ENCODE measurements at regions not wholly inside any gene's neighbourhood (a gene's known extent, or its start where the extent isn't known, plus 50 kb on each side); places are given as distances from the start of the nearest gene placed in this dataset.
"Not testable (repeated sequence)": the region's sequence is repeated elsewhere in the genome, so short reads cannot be mapped to it uniquely, and the experiment has no call there.

DNA sequence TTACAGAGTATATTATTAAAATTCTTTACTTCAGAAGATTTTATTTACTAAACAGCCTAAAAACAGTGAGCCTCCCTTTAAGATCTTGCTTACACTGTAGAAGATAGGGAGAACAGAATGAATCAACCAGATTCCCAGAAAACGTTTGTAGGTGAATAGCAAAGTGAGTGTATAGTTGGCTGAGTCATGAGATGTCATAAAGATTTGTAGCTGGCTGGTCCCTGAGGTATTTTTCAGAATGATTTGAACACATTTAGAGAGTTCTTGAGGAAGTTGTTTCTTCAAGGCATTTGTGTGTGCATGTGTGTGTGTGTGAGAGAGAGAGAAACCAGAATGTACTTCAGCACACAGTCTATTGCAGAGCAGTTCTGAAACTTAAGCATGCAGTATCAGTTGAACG, 159.4 kb upstream of the PRR16 start:
- Histone ChIP-seq H3K4me1 (ENCODE audit: control insufficient read depth, insufficient read depth, low read length, poor library complexity, severe bottlenecking) (no peaks in the 10 kb centered on the region), H3K27ac (ENCODE audit: low read depth, low read length, severe bottlenecking) (no peak overlapping the region), H3K4me3 (ENCODE audit: extremely low read depth, insufficient read depth, low read length, poor library complexity, severe bottlenecking) (no peak overlapping the region), H3K9me3 (ENCODE audit: control insufficient read depth, low read length) (no peaks in the 10 kb centered on the region), H3K36me3 (ENCODE audit: control insufficient read depth, insufficient read depth, low read length) (no peaks in the 10 kb centered on the region)
- WGBS, 2 experiments (ENCODE audit: insufficient coverage in 2 of 2): 60 to 67% methylated on average over 1 to 2 of the region's 2 CpGs

DNA sequence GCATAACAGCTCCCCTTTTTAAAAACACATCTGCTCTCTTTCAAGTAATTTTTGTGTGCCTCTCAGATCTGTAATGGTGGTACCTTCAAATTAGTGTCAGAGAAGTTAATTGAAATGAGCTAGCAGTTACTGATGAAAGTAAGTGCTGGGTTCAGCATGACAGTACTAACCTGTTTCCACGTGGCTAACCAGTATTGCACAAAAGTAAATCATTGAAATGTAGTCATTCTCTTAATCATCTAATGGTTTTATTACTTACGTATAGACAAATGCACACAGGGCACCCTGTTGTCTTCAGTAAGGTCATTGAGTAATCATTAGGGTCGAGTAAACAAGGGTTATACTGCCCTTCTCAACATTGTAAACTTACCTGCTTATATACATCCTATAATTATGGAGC, 157.8 kb upstream of the PRR16 start:
- Histone ChIP-seq H3K9me3 (ENCODE audit: control insufficient read depth, low read length) (no peaks in the 10 kb centered on the region), H3K4me1 (ENCODE audit: control insufficient read depth, insufficient read depth, low read length, poor library complexity, severe bottlenecking) (no peaks in the 10 kb centered on the region)

GRCh38 chr5:120314191-120314590, 149.9 kb upstream of the PRR16 start:
- H3K9me3 ChIP-seq (ENCODE audit: control insufficient read depth, low read length): no peaks in the 10 kb centered on the region
- no peak overlapping the region for H3K4me3 ChIP-seq (ENCODE audit: extremely low read depth, insufficient read depth, low read length, poor library complexity, severe bottlenecking)
- no peak overlapping the region for H3K27ac ChIP-seq (ENCODE audit: low read depth, low read length, severe bottlenecking)
- no peaks in the 10 kb centered on the region for H3K36me3 ChIP-seq (ENCODE audit: control insufficient read depth, insufficient read depth, low read length)
- H3K4me1 ChIP-seq (ENCODE audit: control insufficient read depth, insufficient read depth, low read length, poor library complexity, severe bottlenecking): no peaks in the 10 kb centered on the region

More for the DNA sequence above, 157.8 kb upstream of the PRR16 start:
- Histone ChIP-seq H3K27ac (ENCODE audit: low read depth, low read length, severe bottlenecking) (no peak overlapping the region), H3K4me3 (ENCODE audit: extremely low read depth, insufficient read depth, low read length, poor library complexity, severe bottlenecking) (no peak overlapping the region), H3K36me3 (ENCODE audit: control insufficient read depth, insufficient read depth, low read length) (no peaks in the 10 kb centered on the region)
- no CpG with 5 or more reads among the region's 3 CpGs for WGBS, 2 experiments (ENCODE audit: insufficient coverage in 2 of 2)

- H3K36me3 ChIP-seq (ENCODE audit: control insufficient read depth, insufficient read depth, low read length): no peaks in the 10 kb centered on the region
- H3K27ac ChIP-seq (ENCODE audit: low read depth, low read length, severe bottlenecking): no peak overlapping the region
- H3K4me1 ChIP-seq (ENCODE audit: control insufficient read depth, insufficient read depth, low read length, poor library complexity, severe bottlenecking): no peaks in the 10 kb centered on the region
- no peak overlapping the region for H3K4me3 ChIP-seq (ENCODE audit: extremely low read depth, insufficient read depth, low read length, poor library complexity, severe bottlenecking)
- H3K9me3 ChIP-seq (ENCODE audit: control insufficient read depth, low read length): no peaks in the 10 kb centered on the region
These were observed 143.5 kb upstream of the PRR16 start for GRCh38 chr5:120320626-120321025.

GRCh38 chr5:120326651-120327050, 137.4 kb upstream of the PRR16 start:
- Histone ChIP-seq H3K36me3 (ENCODE audit: control insufficient read depth, insufficient read depth, low read length) (no peaks in the 10 kb centered on the region), H3K27ac (ENCODE audit: low read depth, low read length, severe bottlenecking) (no peak overlapping the region), H3K4me3 (ENCODE audit: extremely low read depth, insufficient read depth, low read length, poor library complexity, severe bottlenecking) (no peak overlapping the region), H3K4me1 (ENCODE audit: control insufficient read depth, insufficient read depth, low read length, poor library complexity, severe bottlenecking) (no peaks in the 10 kb centered on the region), H3K9me3 (ENCODE audit: control insufficient read depth, low read length) (peaks cover 6% of the 10 kb centered on the region)

- Histone ChIP-seq H3K36me3 (ENCODE audit: control insufficient read depth, insufficient read depth, low read length) (no peaks in the 10 kb centered on the region), H3K4me3 (ENCODE audit: extremely low read depth, insufficient read depth, low read length, poor library complexity, severe bottlenecking) (no peak overlapping the region), H3K4me1 (ENCODE audit: control insufficient read depth, insufficient read depth, low read length, poor library complexity, severe bottlenecking) (no peaks in the 10 kb centered on the region), H3K9me3 (ENCODE audit: control insufficient read depth, low read length) (peaks cover 6% of the 10 kb centered on the region), H3K27ac (ENCODE audit: low read depth, low read length, severe bottlenecking) (no peak overlapping the region)
- WGBS, 2 experiments (ENCODE audit: insufficient coverage in 2 of 2): no CpG with 5 or more reads among the region's 2 CpGs
These were observed 136.9 kb upstream of the PRR16 start for GRCh38 chr5:120327180-120327579.

GRCh38 chr5:120329095-120329494, 135.0 kb upstream of the PRR16 start:
- Histone ChIP-seq H3K36me3 (ENCODE audit: control insufficient read depth, insufficient read depth, low read length) (no peaks in the 10 kb centered on the region), H3K4me1 (ENCODE audit: control insufficient read depth, insufficient read depth, low read length, poor library complexity, severe bottlenecking) (no peaks in the 10 kb centered on the region), H3K4me3 (ENCODE audit: extremely low read depth, insufficient read depth, low read length, poor library complexity, severe bottlenecking) (no peak overlapping the region), H3K27ac (ENCODE audit: low read depth, low read length, severe bottlenecking) (no peak overlapping the region), H3K9me3 (ENCODE audit: control insufficient read depth, low read length) (peaks cover 6% of the 10 kb centered on the region)
- 100% methylated on average over 1 of the region's 2 CpGs; no CpG with 5 or more reads in 1 of the 2 experiments for WGBS, 2 experiments (ENCODE audit: insufficient coverage in 2 of 2)

DNA sequence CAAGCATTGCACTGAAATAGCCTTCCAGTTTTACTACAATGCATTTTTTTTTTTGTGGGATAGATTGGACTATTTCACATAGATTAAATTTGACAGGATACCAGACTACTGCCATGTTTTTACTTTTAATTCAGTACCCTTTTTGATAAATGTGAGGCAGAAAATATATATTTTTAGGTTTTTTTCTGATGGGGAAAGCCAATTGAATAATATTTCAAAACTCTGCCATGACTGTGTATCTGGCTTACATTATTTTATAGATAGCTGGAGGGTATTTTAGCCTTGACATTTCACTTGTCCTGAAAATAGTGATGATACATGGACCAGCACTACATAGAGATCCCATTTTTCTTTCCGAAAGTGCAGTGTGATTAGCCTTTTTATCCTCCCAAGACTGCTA, 133.5 kb upstream of the PRR16 start:
- Histone ChIP-seq H3K4me3 (ENCODE audit: extremely low read depth, insufficient read depth, low read length, poor library complexity, severe bottlenecking) (no peak overlapping the region), H3K4me1 (ENCODE audit: control insufficient read depth, insufficient read depth, low read length, poor library complexity, severe bottlenecking) (no peaks in the 10 kb centered on the region), H3K9me3 (ENCODE audit: control insufficient read depth, low read length) (peaks cover 6% of the 10 kb centered on the region), H3K36me3 (ENCODE audit: control insufficient read depth, insufficient read depth, low read length) (no peaks in the 10 kb centered on the region), H3K27ac (ENCODE audit: low read depth, low read length, severe bottlenecking) (no peak overlapping the region)
- no CpG with 5 or more reads among the region's 1 CpG for WGBS, 2 experiments (ENCODE audit: insufficient coverage in 2 of 2)

DNA sequence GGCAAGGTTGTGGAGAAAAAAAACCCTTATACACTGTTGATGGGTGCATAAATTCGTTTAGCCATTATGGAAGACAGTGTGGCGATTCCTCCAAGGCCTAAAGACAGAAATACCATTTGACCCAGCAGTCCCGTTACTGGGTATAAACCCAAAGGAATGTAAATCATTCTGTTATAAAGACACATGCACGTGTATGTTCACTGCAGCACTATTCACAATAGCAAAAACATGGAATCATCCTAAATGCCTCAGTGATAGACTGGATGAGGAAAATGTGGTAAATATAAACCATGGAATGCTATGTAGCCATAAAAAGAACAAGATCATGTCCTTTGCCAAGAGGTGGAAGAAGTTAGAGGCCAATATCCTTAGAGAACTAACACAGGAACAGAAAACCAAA, 119.9 kb upstream of the PRR16 start:
- Histone ChIP-seq H3K36me3 (ENCODE audit: control insufficient read depth, insufficient read depth, low read length) (no peaks in the 10 kb centered on the region), H3K9me3 (ENCODE audit: control insufficient read depth, low read length) (no peaks in the 10 kb centered on the region), H3K27ac (ENCODE audit: low read depth, low read length, severe bottlenecking) (no peak overlapping the region), H3K4me3 (ENCODE audit: extremely low read depth, insufficient read depth, low read length, poor library complexity, severe bottlenecking) (no peak overlapping the region), H3K4me1 (ENCODE audit: control insufficient read depth, insufficient read depth, low read length, poor library complexity, severe bottlenecking) (no peaks in the 10 kb centered on the region)
- WGBS, 2 experiments (ENCODE audit: insufficient coverage in 2 of 2): 100% methylated on average over 3 of the region's 4 CpGs

- H3K4me3 ChIP-seq (ENCODE audit: extremely low read depth, insufficient read depth, low read length, poor library complexity, severe bottlenecking): no peak overlapping the region
- H3K4me1 ChIP-seq (ENCODE audit: control insufficient read depth, insufficient read depth, low read length, poor library complexity, severe bottlenecking): no peaks in the 10 kb centered on the region
- no peak overlapping the region for H3K27ac ChIP-seq (ENCODE audit: low read depth, low read length, severe bottlenecking)
- WGBS, 2 experiments (ENCODE audit: insufficient coverage in 2 of 2): 90 to 94% methylated on average over 2 to 3 of the region's 4 CpGs
- H3K9me3 ChIP-seq (ENCODE audit: control insufficient read depth, low read length): peaks cover 4% of the 10 kb centered on the region
- no peaks in the 10 kb centered on the region for H3K36me3 ChIP-seq (ENCODE audit: control insufficient read depth, insufficient read depth, low read length)
These were observed 118.2 kb upstream of the PRR16 start for GRCh38 chr5:120345947-120346346.

DNA sequence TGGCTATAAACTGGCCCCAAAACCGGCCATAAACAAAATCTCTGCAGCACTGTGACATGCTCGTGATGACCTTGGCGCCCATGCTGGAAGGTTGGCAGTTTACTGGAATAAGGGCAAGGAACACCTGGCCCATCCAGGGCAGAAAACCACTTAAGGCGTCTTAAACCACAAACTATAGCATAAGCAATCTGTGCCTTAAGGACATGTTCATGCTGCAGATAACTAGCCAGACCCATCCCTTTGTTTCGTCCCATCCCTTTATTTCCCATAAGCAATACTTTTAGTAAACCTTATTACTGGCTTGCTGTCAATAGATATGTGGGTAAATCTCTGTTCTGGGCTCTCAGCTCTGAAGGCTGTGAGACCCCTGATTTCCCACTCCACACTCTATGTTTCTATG, 113.0 kb upstream of the PRR16 start:
- WGBS, 2 experiments (ENCODE audit: insufficient coverage in 2 of 2): 100% methylated on average over 3 of the region's 5 CpGs
- H3K4me1 ChIP-seq (ENCODE audit: control insufficient read depth, insufficient read depth, low read length, poor library complexity, severe bottlenecking); H3K4me3 ChIP-seq (ENCODE audit: extremely low read depth, insufficient read depth, low read length, poor library complexity, severe bottlenecking); H3K36me3 ChIP-seq (ENCODE audit: control insufficient read depth, insufficient read depth, low read length); H3K27ac ChIP-seq (ENCODE audit: low read depth, low read length, severe bottlenecking): not testable (repeated sequence)
- peaks cover 13% of the 10 kb centered on the region for H3K9me3 ChIP-seq (ENCODE audit: control insufficient read depth, low read length)

DNA sequence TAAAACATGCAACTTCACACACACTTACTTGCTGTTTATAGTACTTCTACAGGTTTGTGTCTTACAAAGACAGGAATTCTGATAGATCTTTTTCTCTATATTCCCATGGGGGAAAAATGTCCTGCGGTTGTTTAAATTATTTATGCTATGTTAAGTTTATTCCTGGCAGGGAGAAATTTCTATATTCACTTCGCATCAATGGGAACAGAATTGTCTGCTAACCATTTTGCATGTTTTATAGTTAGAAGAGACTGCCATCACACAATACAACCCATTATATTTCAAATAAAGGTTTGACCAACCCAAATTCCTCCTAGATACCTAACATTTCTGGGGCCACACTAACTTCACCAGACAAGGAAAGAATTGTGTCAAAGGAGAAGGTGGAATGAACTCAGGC, 110.0 kb upstream of the PRR16 start:
- Histone ChIP-seq H3K36me3 (ENCODE audit: control insufficient read depth, insufficient read depth, low read length) (no peaks in the 10 kb centered on the region), H3K4me3 (ENCODE audit: extremely low read depth, insufficient read depth, low read length, poor library complexity, severe bottlenecking) (no peak overlapping the region), H3K27ac (ENCODE audit: low read depth, low read length, severe bottlenecking) (no peak overlapping the region), H3K9me3 (ENCODE audit: control insufficient read depth, low read length) (peaks cover 13% of the 10 kb centered on the region), H3K4me1 (ENCODE audit: control insufficient read depth, insufficient read depth, low read length, poor library complexity, severe bottlenecking) (no peaks in the 10 kb centered on the region)
- WGBS, 2 experiments (ENCODE audit: insufficient coverage in 2 of 2): no CpG with 5 or more reads among the region's 2 CpGs

Data from mesodermal cell (in vitro differentiated cells).